NCI-H526 (cell line): ENCODE measurements at regions not wholly inside any gene's neighbourhood (a gene's known extent, or its start where the extent isn't known, plus 50 kb on each side); places are given as distances from the start of the nearest gene placed in this dataset.
A peak's percentile ranks its signal among the peaks of the same experiment; 100 is the strongest.
"Not testable (repeated sequence)": the region's sequence is repeated elsewhere in the genome, so short reads cannot be mapped to it uniquely, and the experiment has no call there.

Source experiments
- DNase-seq, 2 experiments: peaks; one replicate each; lab custom pipeline; 2025; lab: John Stamatoyannopoulos, UW

DNA sequence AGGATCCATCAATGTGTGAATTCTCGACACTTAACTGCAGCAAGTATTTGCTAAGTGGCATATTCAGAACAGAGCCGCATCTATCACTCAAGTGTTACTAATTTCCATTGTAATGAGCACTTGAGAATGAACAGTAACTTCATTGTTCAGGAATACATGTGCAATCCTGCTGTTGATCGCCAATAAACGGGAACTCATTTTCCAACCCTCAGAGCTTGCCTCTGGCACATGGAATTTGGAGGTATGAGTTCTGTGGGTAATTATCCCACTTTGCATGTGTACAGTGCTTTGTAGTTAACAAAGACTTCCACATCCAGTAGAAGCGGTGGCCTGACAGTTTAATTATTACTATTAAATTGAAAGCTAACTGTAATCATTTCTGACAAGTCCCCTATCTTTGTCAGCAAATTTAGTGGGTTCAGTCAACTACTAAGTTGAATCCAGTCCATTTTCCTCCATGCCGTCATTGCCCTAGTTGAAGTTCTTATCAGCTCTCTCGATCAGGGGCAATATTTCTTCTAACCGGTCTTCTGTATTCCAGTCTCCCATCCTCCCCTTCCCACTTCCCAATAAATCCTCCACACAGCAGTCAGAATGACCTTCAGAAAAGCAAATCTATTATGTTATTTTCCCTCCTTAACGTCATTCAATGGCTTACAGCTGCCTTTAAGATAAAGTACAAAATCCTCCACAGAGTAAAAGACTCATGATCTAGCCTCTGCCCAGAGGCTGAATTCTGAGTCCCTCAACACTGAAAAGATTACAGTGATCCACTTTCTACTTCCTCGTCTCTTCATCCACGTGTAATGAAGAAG is 62.4 kb upstream of the GBA3 start:
- peak; percentile 66 to 72 for DNase-seq

DNA sequence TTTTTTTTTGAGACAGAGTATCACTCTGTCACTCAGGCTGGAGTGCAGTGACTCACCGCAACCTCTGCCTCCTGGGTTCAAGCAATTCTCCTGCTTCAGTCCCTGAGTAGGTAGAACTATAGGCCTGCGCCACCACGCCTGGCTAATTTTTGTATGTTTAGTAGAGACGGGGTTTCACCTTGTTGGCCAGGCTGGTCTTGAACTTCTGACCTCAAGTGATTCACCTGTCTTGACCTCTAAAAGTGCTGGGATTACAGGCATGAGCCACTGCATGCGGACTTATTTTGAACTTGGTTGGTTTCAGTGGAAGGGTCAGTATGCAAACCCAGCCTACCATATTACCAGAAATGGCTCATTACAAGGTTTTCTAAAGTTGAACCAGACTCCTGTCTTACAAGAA is 61.6 kb upstream of the GBA3 start:
- DNase-seq, result not testable (repeated sequence)

- DNase-seq, result no peak
Measured at GRCh38 chr4:22634541-22635181, 58.1 kb upstream of the GBA3 start.

DNA sequence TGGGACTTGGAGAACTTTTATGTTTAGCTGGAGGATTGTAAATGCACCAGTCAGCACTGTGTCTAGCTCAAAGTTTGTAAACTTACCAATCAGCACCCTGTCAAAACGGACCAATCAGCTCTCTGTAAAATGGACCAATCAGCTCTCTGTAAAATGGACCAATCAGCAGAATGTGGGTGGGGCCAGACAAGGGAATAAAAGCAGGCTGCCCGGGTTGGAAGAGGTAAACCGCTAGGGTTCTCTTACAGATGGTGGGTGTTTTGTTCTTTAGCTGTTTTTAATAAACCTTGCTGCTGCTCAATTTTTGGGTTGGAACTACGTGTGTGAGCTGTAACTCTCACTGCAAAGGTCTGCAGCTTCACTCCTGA is 57.6 kb upstream of the GBA3 start:
- DNase-seq, result not testable (repeated sequence)

DNA sequence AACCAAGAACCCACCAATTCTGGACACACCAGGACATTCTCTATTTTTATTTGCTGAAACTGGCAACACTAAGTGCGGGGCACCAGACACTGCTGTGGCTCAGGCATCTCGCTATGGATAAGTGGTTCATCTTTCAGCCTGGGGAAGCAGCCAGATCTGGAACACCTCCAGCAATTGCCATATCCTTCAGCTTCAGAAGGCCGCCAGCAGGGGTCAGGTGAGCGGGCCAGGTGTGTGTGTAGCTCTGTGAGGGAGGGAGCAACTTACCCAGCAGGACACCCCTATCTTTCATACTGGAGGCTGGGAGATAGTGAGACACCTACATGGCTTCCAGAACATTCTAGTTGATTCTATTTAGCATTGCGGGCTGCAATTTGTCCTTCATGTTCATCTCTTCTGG is 57.0 kb upstream of the GBA3 start:
- DNase-seq, result peak in 1 of 2 experiments; percentile 6

- no peak for DNase-seq
Measured at GRCh38 chr4:22637306-22637705, 55.4 kb upstream of the GBA3 start.
